Right forelimb (tissue), 1 donor: ENCODE measurements at regions not wholly inside any gene's neighbourhood (a gene's known extent, or its start where the extent isn't known, plus 50 kb on each side); places are given as distances from the start of the nearest gene placed in this dataset.
"Not testable (repeated sequence)": the region's sequence is repeated elsewhere in the genome, so short reads cannot be mapped to it uniquely, and the experiment has no call there.

Experiments used
- DNase-seq: peaks from one replicate; pipeline ENCODE4 v3.0.0-alpha.2; 2018

GRCh38 chr16:58824201-58824600 is 90.1 kb upstream of the GOT2 start:
- DNase-seq = no peak

- no peak for DNase-seq
Observed at GRCh38 chr16:58821886-58822285, 87.8 kb upstream of the GOT2 start.

- no peak for DNase-seq
Observed at GRCh38 chr16:58820411-58820810, 86.3 kb upstream of the GOT2 start.

- DNase-seq = no peak
Observed at GRCh38 chr16:58815181-58815888, 81.2 kb upstream of the GOT2 start.

- DNase-seq = peak; percentile 64
Observed at GRCh38 chr16:58814348-58814801, 80.3 kb upstream of the GOT2 start.

- DNase-seq = no peak
Observed at GRCh38 chr16:58809213-58809612, 75.1 kb upstream of the GOT2 start.

- DNase-seq = no peak
Observed at GRCh38 chr16:58807276-58807675, 73.2 kb upstream of the GOT2 start.

GRCh38 chr16:58801838-58802237 is 67.7 kb upstream of the GOT2 start:
- no peak for DNase-seq

GRCh38 chr16:58797137-58797801 is 63.2 kb upstream of the GOT2 start:
- DNase-seq = no peak

- no peak for DNase-seq
Observed at GRCh38 chr16:58793366-58793765, 59.2 kb upstream of the GOT2 start.

- DNase-seq = no peak
Observed at GRCh38 chr16:58792188-58792587, 58.1 kb upstream of the GOT2 start.

- DNase-seq = not testable (repeated sequence)
Observed at GRCh38 chr16:58790816-58791557, 56.9 kb upstream of the GOT2 start.

GRCh38 chr16:58789351-58789750 is 55.2 kb upstream of the GOT2 start:
- DNase-seq = no peak
